GM18511 (cell line): ENCODE measurements at regions not wholly inside any gene's neighbourhood (a gene's known extent, or its start where the extent isn't known, plus 50 kb on each side); places are given as distances from the start of the nearest gene placed in this dataset.

Experiments used
- ATAC-seq: cut with Tn5 transposase; IDR thresholded peaks from one replicate; pipeline ENCODE4 v1.9.1; 2021; ENCODE audit warnings: mild to moderate bottlenecking, moderate library complexity; ENCODE audit not compliant: unreplicated experiment

DNA sequence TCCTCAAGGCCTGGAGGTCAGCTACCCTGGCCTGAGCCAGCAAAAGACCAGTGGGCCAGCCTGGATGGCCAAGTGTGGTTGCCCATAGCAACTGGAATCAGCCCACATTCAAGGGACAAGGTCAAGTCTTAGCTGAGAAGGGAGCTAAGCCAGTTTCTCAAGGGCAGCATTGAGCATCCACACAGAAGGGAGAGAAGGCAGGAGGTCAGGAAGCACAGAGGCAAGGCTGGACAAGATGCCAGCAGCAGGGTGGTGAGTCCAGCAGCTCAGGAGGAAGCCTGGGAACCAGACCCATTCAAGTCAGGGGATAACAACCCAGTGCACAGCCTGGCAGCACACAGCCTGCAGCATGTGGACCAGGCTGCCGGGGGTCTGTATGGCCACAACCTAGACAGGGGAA lies 54.0 kb upstream of the ZMIZ1 start:
- no peak for ATAC-seq

DNA sequence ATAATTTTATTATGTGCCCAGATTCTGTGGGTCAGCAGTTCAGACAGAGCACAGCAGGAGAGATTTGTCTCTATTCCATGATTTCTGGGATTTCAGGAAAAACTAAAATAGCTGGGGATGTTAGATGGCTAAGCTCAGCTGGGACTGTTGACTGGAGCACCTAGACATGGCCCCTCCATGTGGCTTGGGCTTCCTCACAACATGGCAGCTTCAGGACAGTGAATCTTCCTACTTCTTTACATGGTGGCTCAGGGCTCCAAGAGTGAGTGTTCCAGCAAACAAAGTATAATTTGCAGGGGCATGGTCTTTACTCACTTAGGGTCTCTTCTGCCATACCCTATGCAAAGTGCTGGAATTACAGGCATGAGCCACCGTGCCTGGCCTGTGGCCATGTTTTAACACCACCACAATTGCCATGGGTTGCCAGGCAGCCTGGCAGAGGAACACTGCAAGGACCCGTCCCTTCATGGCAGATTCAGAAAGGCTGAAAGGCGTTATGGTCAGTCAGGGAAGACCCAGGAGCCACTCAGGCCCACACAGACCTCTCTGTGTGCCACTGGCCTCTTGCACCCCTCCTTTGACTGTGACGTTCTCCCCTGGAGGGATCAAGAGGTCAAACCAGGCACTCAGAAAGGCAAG lies 50.8 kb upstream of the ZMIZ1 start:
- no peak for ATAC-seq

DNA sequence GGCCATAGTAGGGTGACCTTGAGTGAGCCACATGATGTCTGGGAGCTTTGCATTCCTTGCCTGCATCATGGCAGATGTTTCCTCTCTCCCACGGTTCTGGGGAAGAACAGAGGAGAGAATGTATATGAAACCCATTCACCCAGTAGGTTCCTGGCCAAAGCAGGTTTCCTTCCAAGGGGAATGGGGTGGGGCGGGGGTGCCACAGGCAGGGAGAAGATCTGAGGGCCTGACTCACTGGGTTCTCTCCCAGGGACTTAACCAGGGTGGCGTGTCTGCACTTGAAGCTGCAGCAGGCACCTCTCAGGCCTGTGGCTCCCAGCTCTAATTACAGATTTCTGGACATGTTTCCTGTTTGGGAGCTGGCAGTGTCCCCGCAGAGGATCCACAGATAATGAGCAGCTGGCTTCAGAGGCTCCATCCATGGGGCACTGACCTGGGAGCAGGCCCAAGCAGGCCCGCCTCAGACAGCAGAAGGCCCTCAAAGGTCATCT lies 50.2 kb upstream of the ZMIZ1 start:
- ATAC-seq = no peak
